UCSD-AML1 (cell line): ENCODE measurements at regions not wholly inside any gene's neighbourhood (a gene's known extent, or its start where the extent isn't known, plus 50 kb on each side); places are given as distances from the start of the nearest gene placed in this dataset.

Source experiments
- DNase-seq: peaks from one replicate; lab custom pipeline; 2025; ENCODE audit not compliant: unreplicated experiment; lab: John Stamatoyannopoulos, UW

- no peak for DNase-seq
Measured at GRCh38 chr1:106492880-106493279, 563.6 kb upstream of the PRMT6 start.

GRCh38 chr1:106494646-106495045 lies 561.8 kb upstream of the PRMT6 start:
- no peak for DNase-seq

GRCh38 chr1:106498238-106498637 lies 558.2 kb upstream of the PRMT6 start:
- DNase-seq = no peak

GRCh38 chr1:106502659-106503058 lies 553.8 kb upstream of the PRMT6 start:
- no peak for DNase-seq

- DNase-seq = no peak
Measured at GRCh38 chr1:106515375-106515774, 541.1 kb upstream of the PRMT6 start.

- no peak for DNase-seq
Measured at GRCh38 chr1:106517224-106517623, 539.2 kb upstream of the PRMT6 start.

GRCh38 chr1:106523497-106523896 lies 533.0 kb upstream of the PRMT6 start:
- DNase-seq = no peak

GRCh38 chr1:106524631-106525030 lies 531.8 kb upstream of the PRMT6 start:
- no peak for DNase-seq

- no peak for DNase-seq
Measured at GRCh38 chr1:106526650-106527049, 529.8 kb upstream of the PRMT6 start.

GRCh38 chr1:106534612-106535011 lies 521.9 kb upstream of the PRMT6 start:
- DNase-seq = no peak

- no peak for DNase-seq
Measured at GRCh38 chr1:106536741-106537140, 519.7 kb upstream of the PRMT6 start.

GRCh38 chr1:106548726-106549125 lies 507.7 kb upstream of the PRMT6 start:
- no peak for DNase-seq

- no peak for DNase-seq
Measured at GRCh38 chr1:106554294-106554693, 502.2 kb upstream of the PRMT6 start.

- no peak for DNase-seq
Measured at GRCh38 chr1:106555571-106555970, 500.9 kb upstream of the PRMT6 start.

- DNase-seq = no peak
Measured at GRCh38 chr1:106564192-106564591, 492.3 kb upstream of the PRMT6 start.

GRCh38 chr1:106568201-106568974 lies 488.1 kb upstream of the PRMT6 start:
- DNase-seq = no peak

- no peak for DNase-seq
Measured at GRCh38 chr1:106571109-106571508, 485.4 kb upstream of the PRMT6 start.

- DNase-seq = no peak
Measured at GRCh38 chr1:106584107-106584506, 472.4 kb upstream of the PRMT6 start.

GRCh38 chr1:106584676-106585075 lies 471.8 kb upstream of the PRMT6 start:
- DNase-seq = no peak

- DNase-seq = no peak
Measured at GRCh38 chr1:106600626-106601025, 455.8 kb upstream of the PRMT6 start.

GRCh38 chr1:106603616-106604015 lies 452.9 kb upstream of the PRMT6 start:
- no peak for DNase-seq

GRCh38 chr1:106608841-106609240 lies 447.6 kb upstream of the PRMT6 start:
- DNase-seq = no peak

- no peak for DNase-seq
Measured at GRCh38 chr1:106613068-106613467, 443.4 kb upstream of the PRMT6 start.
